ENCODE measurements at regions not wholly inside any gene's neighbourhood (a gene's known extent, or its start where the extent isn't known, plus 50 kb on each side); places are given as distances from the start of the nearest gene placed in this dataset.

DNA sequence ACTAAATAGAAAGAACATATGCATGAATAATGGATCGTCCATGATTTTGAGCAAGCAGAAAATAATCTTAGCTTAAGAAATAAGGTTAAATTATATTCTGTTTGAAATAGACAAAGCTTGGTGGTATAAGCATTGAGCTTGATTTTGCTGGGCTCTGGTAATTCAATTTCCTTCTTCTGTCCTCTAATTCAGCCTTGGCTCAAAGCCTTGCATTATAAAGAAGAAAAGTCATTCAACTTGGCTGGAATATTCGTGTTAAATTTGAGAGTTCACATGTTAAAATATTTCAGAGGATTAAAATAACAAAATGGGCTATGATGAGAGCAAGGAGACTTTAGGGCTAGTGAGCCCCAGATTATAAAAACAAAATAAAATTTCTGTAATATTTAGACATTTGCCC, 415.4 kb upstream of the PCDH20 start:
- ATAC-seq = no peak
- TF ChIP-seq GLIS3 (CRISPR knock-in tag; IDR thresholded peaks at IDR 0.05) (no peak), TOX (CRISPR knock-in tag; IDR thresholded peaks at IDR 0.05; ENCODE audit: borderline replicate concordance) (no peak), CSDC2 (CRISPR knock-in tag; IDR thresholded peaks at IDR 0.05) (no peak), TCF4 (CRISPR knock-in tag; IDR thresholded peaks at IDR 0.05; ENCODE audit: borderline replicate concordance) (no peak), RARB (CRISPR knock-in tag; IDR thresholded peaks at IDR 0.05) (no peak), ZNF8 (CRISPR knock-in tag; IDR thresholded peaks at IDR 0.05) (no peak), ZNF565 (CRISPR knock-in tag; conservative IDR thresholded peaks at IDR 0.05; ENCODE audit: low read depth) (no peak), ZFP3 (CRISPR knock-in tag; IDR thresholded peaks at IDR 0.05) (no peak), ISL1 (CRISPR knock-in tag; IDR thresholded peaks at IDR 0.05) (no peak), ARNTL (CRISPR knock-in tag; IDR thresholded peaks at IDR 0.05; ENCODE audit: borderline replicate concordance, low read depth) (no peak)
- TF ChIP-seq, protein P1, sequence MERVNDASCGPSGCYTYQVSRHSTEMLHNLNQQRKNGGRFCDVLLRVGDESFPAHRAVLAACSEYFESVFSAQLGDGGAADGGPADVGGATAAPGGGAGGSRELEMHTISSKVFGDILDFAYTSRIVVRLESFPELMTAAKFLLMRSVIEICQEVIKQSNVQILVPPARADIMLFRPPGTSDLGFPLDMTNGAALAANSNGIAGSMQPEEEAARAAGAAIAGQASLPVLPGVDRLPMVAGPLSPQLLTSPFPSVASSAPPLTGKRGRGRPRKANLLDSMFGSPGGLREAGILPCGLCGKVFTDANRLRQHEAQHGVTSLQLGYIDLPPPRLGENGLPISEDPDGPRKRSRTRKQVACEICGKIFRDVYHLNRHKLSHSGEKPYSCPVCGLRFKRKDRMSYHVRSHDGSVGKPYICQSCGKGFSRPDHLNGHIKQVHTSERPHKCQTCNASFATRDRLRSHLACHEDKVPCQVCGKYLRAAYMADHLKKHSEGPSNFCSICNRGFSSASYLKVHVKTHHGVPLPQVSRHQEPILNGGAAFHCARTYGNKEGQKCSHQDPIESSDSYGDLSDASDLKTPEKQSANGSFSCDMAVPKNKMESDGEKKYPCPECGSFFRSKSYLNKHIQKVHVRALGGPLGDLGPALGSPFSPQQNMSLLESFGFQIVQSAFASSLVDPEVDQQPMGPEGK (CRISPR knock-in tag; IDR thresholded peaks at IDR 0.05; ENCODE audit: borderline replicate concordance) = no peak
- TF ChIP-seq, protein P2, sequence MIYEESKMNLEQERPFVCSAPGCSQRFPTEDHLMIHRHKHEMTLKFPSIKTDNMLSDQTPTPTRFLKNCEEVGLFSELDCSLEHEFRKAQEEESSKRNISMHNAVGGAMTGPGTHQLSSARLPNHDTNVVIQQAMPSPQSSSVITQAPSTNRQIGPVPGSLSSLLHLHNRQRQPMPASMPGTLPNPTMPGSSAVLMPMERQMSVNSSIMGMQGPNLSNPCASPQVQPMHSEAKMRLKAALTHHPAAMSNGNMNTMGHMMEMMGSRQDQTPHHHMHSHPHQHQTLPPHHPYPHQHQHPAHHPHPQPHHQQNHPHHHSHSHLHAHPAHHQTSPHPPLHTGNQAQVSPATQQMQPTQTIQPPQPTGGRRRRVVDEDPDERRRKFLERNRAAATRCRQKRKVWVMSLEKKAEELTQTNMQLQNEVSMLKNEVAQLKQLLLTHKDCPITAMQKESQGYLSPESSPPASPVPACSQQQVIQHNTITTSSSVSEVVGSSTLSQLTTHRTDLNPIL (CRISPR knock-in tag; IDR thresholded peaks at IDR 0.05; ENCODE audit: low read depth) = no peak
- TF ChIP-seq, protein P3, sequence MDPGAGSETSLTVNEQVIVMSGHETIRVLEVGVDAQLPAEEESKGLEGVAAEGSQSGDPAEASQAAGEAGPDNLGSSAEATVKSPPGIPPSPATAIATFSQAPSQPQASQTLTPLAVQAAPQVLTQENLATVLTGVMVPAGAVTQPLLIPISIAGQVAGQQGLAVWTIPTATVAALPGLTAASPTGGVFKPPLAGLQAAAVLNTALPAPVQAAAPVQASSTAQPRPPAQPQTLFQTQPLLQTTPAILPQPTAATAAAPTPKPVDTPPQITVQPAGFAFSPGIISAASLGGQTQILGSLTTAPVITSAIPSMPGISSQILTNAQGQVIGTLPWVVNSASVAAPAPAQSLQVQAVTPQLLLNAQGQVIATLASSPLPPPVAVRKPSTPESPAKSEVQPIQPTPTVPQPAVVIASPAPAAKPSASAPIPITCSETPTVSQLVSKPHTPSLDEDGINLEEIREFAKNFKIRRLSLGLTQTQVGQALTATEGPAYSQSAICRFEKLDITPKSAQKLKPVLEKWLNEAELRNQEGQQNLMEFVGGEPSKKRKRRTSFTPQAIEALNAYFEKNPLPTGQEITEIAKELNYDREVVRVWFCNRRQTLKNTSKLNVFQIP (CRISPR knock-in tag; IDR thresholded peaks at IDR 0.05; ENCODE audit: borderline replicate concordance, low read depth) = no peak

DNA sequence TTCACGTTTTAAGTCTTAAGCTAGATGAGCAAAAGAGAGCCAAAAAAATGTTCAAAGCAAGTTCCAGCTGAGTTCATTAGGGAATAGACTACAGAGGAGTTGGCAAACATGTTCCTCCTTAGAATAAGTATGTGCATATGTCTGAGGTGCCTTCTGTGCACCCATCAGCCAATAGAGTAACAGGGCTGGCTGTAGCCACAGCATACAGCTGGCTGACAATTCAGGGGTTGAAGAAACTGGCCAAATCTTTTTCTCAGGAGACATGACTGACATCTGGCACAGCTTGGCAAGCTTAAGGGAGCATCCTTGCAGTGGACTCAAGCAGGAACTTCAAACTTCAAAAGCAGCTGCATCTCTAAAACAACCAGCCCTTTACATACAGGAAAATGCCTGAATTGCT, 414.8 kb upstream of the PCDH20 start:
- TF ChIP-seq TCF4 (CRISPR knock-in tag; IDR thresholded peaks at IDR 0.05; ENCODE audit: borderline replicate concordance) (no peak), SNAI2 (CRISPR knock-in tag; IDR thresholded peaks at IDR 0.05) (no peak), ARNTL (CRISPR knock-in tag; IDR thresholded peaks at IDR 0.05; ENCODE audit: borderline replicate concordance, low read depth) (no peak), BACH2 (CRISPR knock-in tag; IDR thresholded peaks at IDR 0.05; ENCODE audit: borderline replicate concordance) (no peak), ZNF8 (CRISPR knock-in tag; IDR thresholded peaks at IDR 0.05) (no peak), PPARA (CRISPR knock-in tag; IDR thresholded peaks at IDR 0.05; ENCODE audit: borderline replicate concordance) (no peak), CSDC2 (CRISPR knock-in tag; IDR thresholded peaks at IDR 0.05) (no peak), GLIS3 (CRISPR knock-in tag; IDR thresholded peaks at IDR 0.05) (no peak), ZFP3 (CRISPR knock-in tag; IDR thresholded peaks at IDR 0.05) (no peak)
- TF ChIP-seq, protein P3 (CRISPR knock-in tag; IDR thresholded peaks at IDR 0.05; ENCODE audit: borderline replicate concordance, low read depth) = no peak
- no peak for ATAC-seq

DNA sequence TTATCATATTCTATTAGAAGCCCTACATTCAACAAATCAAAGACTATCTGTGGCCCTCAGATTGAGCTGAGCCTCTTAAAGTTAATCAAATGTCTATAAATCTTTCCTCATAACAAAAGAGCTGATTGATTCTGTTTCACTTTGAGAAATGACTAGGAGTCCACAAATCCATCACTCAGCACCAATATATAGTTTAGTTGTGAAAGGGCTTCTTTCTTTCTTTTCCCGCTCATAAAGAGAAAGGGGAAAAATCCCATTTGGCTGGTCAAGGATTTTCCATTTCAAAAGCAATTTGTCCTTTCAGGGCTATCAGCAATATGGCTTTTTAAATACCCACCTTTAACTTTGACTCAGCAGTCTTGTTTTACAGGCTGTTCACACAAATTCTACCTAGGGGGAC, 408.5 kb upstream of the PCDH20 start:
- no peak for ATAC-seq
- TF ChIP-seq, protein P2 (CRISPR knock-in tag; IDR thresholded peaks at IDR 0.05; ENCODE audit: low read depth) = no peak
- TF ChIP-seq ZC3H10 (CRISPR knock-in tag; IDR thresholded peaks at IDR 0.05) (no peak), GLIS3 (CRISPR knock-in tag; IDR thresholded peaks at IDR 0.05) (no peak), ZNF565 (CRISPR knock-in tag; conservative IDR thresholded peaks at IDR 0.05; ENCODE audit: low read depth) (no peak), ZNF70 (CRISPR knock-in tag; IDR thresholded peaks at IDR 0.05) (no peak), SNAI2 (CRISPR knock-in tag; IDR thresholded peaks at IDR 0.05) (no peak), RARB (CRISPR knock-in tag; IDR thresholded peaks at IDR 0.05) (no peak), CSDC2 (CRISPR knock-in tag; IDR thresholded peaks at IDR 0.05) (no peak), ESRRG (CRISPR knock-in tag; IDR thresholded peaks at IDR 0.05) (no peak), ARNTL (CRISPR knock-in tag; IDR thresholded peaks at IDR 0.05; ENCODE audit: borderline replicate concordance, low read depth) (no peak), ZNF8 (CRISPR knock-in tag; IDR thresholded peaks at IDR 0.05) (no peak), TCF4 (CRISPR knock-in tag; IDR thresholded peaks at IDR 0.05; ENCODE audit: borderline replicate concordance) (no peak), BACH2 (CRISPR knock-in tag; IDR thresholded peaks at IDR 0.05; ENCODE audit: borderline replicate concordance) (no peak), TOX (CRISPR knock-in tag; IDR thresholded peaks at IDR 0.05; ENCODE audit: borderline replicate concordance) (no peak), OSR1 (CRISPR knock-in tag; IDR thresholded peaks at IDR 0.05) (no peak), ISL1 (CRISPR knock-in tag; IDR thresholded peaks at IDR 0.05) (no peak), ZFP3 (CRISPR knock-in tag; IDR thresholded peaks at IDR 0.05) (no peak)
- TF ChIP-seq, protein P4, sequence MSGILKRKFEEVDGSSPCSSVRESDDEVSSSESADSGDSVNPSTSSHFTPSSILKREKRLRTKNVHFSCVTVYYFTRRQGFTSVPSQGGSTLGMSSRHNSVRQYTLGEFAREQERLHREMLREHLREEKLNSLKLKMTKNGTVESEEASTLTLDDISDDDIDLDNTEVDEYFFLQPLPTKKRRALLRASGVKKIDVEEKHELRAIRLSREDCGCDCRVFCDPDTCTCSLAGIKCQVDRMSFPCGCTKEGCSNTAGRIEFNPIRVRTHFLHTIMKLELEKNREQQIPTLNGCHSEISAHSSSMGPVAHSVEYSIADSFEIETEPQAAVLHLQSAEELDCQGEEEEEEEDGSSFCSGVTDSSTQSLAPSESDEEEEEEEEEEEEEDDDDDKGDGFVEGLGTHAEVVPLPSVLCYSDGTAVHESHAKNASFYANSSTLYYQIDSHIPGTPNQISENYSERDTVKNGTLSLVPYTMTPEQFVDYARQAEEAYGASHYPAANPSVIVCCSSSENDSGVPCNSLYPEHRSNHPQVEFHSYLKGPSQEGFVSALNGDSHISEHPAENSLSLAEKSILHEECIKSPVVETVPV (CRISPR knock-in tag; IDR thresholded peaks at IDR 0.05) = no peak
- TF ChIP-seq, protein P1 (CRISPR knock-in tag; IDR thresholded peaks at IDR 0.05; ENCODE audit: borderline replicate concordance) = no peak
